SK-N-SH (cell line): ENCODE measurements at regions not wholly inside any gene's neighbourhood (a gene's known extent, or its start where the extent isn't known, plus 50 kb on each side); places are given as distances from the start of the nearest gene placed in this dataset.

Source experiments
- CTCF ChIA-PET: fragments of 300-600, 350-600 bp; formaldehyde crosslinking; extraction: SDS; loops from one replicate; lab custom pipeline; 2021; lab: Yijun Ruan, JAX
- POLR2A ChIA-PET: fragments of 350-600 bp; sonication (Branson Sonifier 250); formaldehyde crosslinking; extraction: SDS; loops from one replicate; lab custom pipeline; 2020; ENCODE audit warnings: antibody characterized with exemption, inconsistent platforms; lab: Yijun Ruan, JAX
- DNase-seq: peaks from one replicate; pipeline ENCODE4 v3.0.0; 2012
- H2AFZ ChIP-seq: fragments of 200-600 bp; sonication (generic); 2 replicates; pipeline ENCODE4 v1.8.1; 2016; ENCODE audit warnings: antibody characterized with exemption, mild to moderate bottlenecking, low read depth
- H3F3A ChIP-seq: fragments of 200-600 bp; sonication (generic); replicated peaks from 2 replicates; pipeline ENCODE3; 2016; ENCODE audit warnings: antibody characterized with exemption, mild to moderate bottlenecking; ENCODE audit not compliant: insufficient read depth
- H3K27ac ChIP-seq, 2 experiments: fragments of 200-500 bp in 1 of 2; fragments of 200-600 bp in 1 of 2; sonication (Bioruptor generic) in 1 of 2; sonication (generic), shearing (Covaris generic) in 1 of 2; 2 replicates each; pipeline versions ENCODE4 v1.5.1 to v1.6.1; 2014 to 2016; ENCODE audit warnings: low read depth in 2 of 2, inconsistent platforms in 1 of 2, low read length in 1 of 2, mild to moderate bottlenecking in 1 of 2, mixed read lengths in 1 of 2
- H3K27me3 ChIP-seq: fragments of 200-600 bp; sonication (generic), shearing (Covaris generic); 2 replicates; pipeline ENCODE4 v1.6.1; 2016; ENCODE audit warnings: mixed run types; ENCODE audit not compliant: insufficient read depth
- H3K36me3 ChIP-seq, 2 experiments: fragments of 200-500 bp in 1 of 2; fragments of 200-600 bp in 1 of 2; sonication (Bioruptor generic) in 1 of 2; sonication (generic) in 1 of 2; replicated peaks in 1 of 2; 2 replicates each; pipeline versions ENCODE3 to v1.5.1; 2014 to 2016; ENCODE audit warnings: low read length in 1 of 2, mild to moderate bottlenecking in 1 of 2; ENCODE audit not compliant: insufficient read depth in 2 of 2, control insufficient read depth in 1 of 2
- H3K4me1 ChIP-seq, 2 experiments: fragments of 200-500 bp in 1 of 2; fragments of 200-600 bp in 1 of 2; sonication (Bioruptor generic) in 1 of 2; sonication (generic), shearing (Covaris generic) in 1 of 2; 2 replicates each; pipeline versions ENCODE4 v1.5.1 to v1.6.1; 2014 to 2016; ENCODE audit warnings: low read depth in 1 of 2, low read length in 1 of 2, mixed run types in 1 of 2; ENCODE audit not compliant: insufficient read depth in 2 of 2, control insufficient read depth in 1 of 2
- H3K4me2 ChIP-seq: fragments of 200-600 bp; sonication (generic), shearing (Covaris generic); 2 replicates; pipeline ENCODE4 v1.6.1; 2017; ENCODE audit warnings: mixed run types
- H3K4me3 ChIP-seq, 2 experiments: fragments of 200-500 bp in 1 of 2; fragments of 200-600 bp in 1 of 2; sonication (Bioruptor generic) in 1 of 2; sonication (generic), shearing (Covaris generic) in 1 of 2; 2 replicates each; pipeline versions ENCODE4 v1.5.1 to v1.8.1; 2014 to 2016; ENCODE audit warnings: low read depth in 2 of 2, inconsistent platforms in 1 of 2, low read length in 1 of 2, mild to moderate bottlenecking in 1 of 2, mixed read lengths in 1 of 2, moderate library complexity in 1 of 2
- H3K79me2 ChIP-seq: fragments of 200-600 bp; sonication (generic); 2 replicates; pipeline ENCODE4 v1.8.1; 2017; ENCODE audit warnings: mild to moderate bottlenecking; ENCODE audit not compliant: insufficient read depth
- H3K9ac ChIP-seq: fragments of 200-600 bp; sonication (generic); 2 replicates; pipeline ENCODE4 v1.6.1; 2017; ENCODE audit warnings: mixed run types
- H3K9me2 ChIP-seq: fragments of 200-600 bp; sonication (generic); 2 replicates; pipeline ENCODE4 v1.6.1; 2017; ENCODE audit warnings: mixed run types
- H3K9me3 ChIP-seq: fragments of 200-600 bp; sonication (generic); 2 replicates; pipeline ENCODE4 v1.6.1; 2017; ENCODE audit warnings: mixed run types, mild to moderate bottlenecking, moderate library complexity
- H4K20me1 ChIP-seq: fragments of 200-600 bp; sonication (generic); 2 replicates; pipeline ENCODE4 v1.6.1; 2017; ENCODE audit warnings: mild to moderate bottlenecking, mixed run types; ENCODE audit not compliant: insufficient read depth
- CHD2 ChIP-seq: fragments of 150-350 bp; IDR thresholded peaks from 2 replicates; pipeline ENCODE4 v1.6.1; 2018; ENCODE audit warnings: low read length; ENCODE audit not compliant: partially characterized antibody
- ELF1 ChIP-seq: IDR thresholded peaks from 2 replicates; pipeline ENCODE4 v1.4.0; 2012
- EP300 ChIP-seq, 2 experiments: IDR thresholded peaks; 2 replicates each; pipeline versions ENCODE4 v1.4.0 to v1.6.1; 2012; ENCODE audit warnings: borderline replicate concordance in 1 of 2, low read depth in 1 of 2, low read length in 1 of 2
- GABPA ChIP-seq: IDR thresholded peaks from 2 replicates; pipeline ENCODE4 v1.4.0; 2012; ENCODE audit warnings: low read depth, mild to moderate bottlenecking
- GATA2 ChIP-seq: sonication (generic); formaldehyde crosslinking; IDR thresholded peaks from 2 replicates; pipeline ENCODE4 v1.5.0; 2020; ENCODE audit warnings: mild to moderate bottlenecking, missing genetic modification reagents
- IRF3 ChIP-seq: fragments of 150-350 bp; IDR thresholded peaks from 2 replicates; pipeline ENCODE4 v1.6.1; 2016; ENCODE audit warnings: mild to moderate bottlenecking, low read depth, low read length
- JUND ChIP-seq: IDR thresholded peaks from 2 replicates; pipeline ENCODE4 v1.4.0; 2012
- MAX ChIP-seq: IDR thresholded peaks from 2 replicates; pipeline ENCODE4 v1.4.0; 2012; ENCODE audit warnings: low read depth
- MEF2A ChIP-seq: IDR thresholded peaks from 2 replicates; pipeline ENCODE4 v1.4.0; 2012; ENCODE audit warnings: low read depth, borderline replicate concordance
- MXI1 ChIP-seq: IDR thresholded peaks from 2 replicates; pipeline ENCODE4 v1.6.1; 2012; ENCODE audit warnings: mild to moderate bottlenecking, low read depth, low read length, improper control_type of control experiment
- NFIC ChIP-seq: IDR thresholded peaks from 2 replicates; pipeline ENCODE4 v1.4.0; 2012; ENCODE audit warnings: borderline replicate concordance
- NRF1 ChIP-seq: IDR thresholded peaks from 2 replicates; pipeline ENCODE4 v1.6.1; 2012; ENCODE audit warnings: low read depth, mild to moderate bottlenecking, low read length
- PBX3 ChIP-seq: IDR thresholded peaks from 2 replicates; pipeline ENCODE4; 2012
- RAD21 ChIP-seq: IDR thresholded peaks from 2 replicates; pipeline ENCODE4 v1.6.1; 2012; ENCODE audit warnings: mild to moderate bottlenecking, low read length
- RCOR1 ChIP-seq: fragments of 150-350 bp; IDR thresholded peaks from 2 replicates; pipeline ENCODE4 v1.6.1; 2017; ENCODE audit warnings: antibody characterized with exemption, low read length
- RFX5 ChIP-seq: IDR thresholded peaks from 2 replicates; pipeline ENCODE4 v1.6.1; 2012; ENCODE audit warnings: mild to moderate bottlenecking, improper control_type of control experiment, low read length
- SIN3A ChIP-seq: IDR thresholded peaks from 2 replicates; pipeline ENCODE4 v1.6.1; 2012; ENCODE audit warnings: low read depth, mild to moderate bottlenecking, low read length, moderate library complexity, borderline replicate concordance
- SMC3 ChIP-seq: IDR thresholded peaks from 2 replicates; pipeline ENCODE4 v1.6.1; 2012; ENCODE audit warnings: low read depth, low read length, improper control_type of control experiment
- TAF1 ChIP-seq: IDR thresholded peaks from 2 replicates; pipeline ENCODE4 v1.6.1; 2012; ENCODE audit warnings: low read depth, mild to moderate bottlenecking, low read length, moderate library complexity, borderline replicate concordance
- YY1 ChIP-seq: IDR thresholded peaks from 2 replicates; pipeline ENCODE4 v1.4.0; 2012; ENCODE audit warnings: low read depth, mild to moderate bottlenecking
- ZBTB33 ChIP-seq: IDR thresholded peaks from 2 replicates; pipeline ENCODE4 v1.4.0; 2012; ENCODE audit warnings: low read depth, borderline replicate concordance
- WGBS: methylation state at CpG from one replicate; pipeline ENCODE4 v1.1.6; 2017; ENCODE audit warnings: low lambda C conversion rate; 5-methylcytosine and 5-hydroxymethylcytosine counted together

- Histone ChIP-seq H3F3A (no peaks in the 10 kb centered on the region), H2AFZ (no peak overlapping the region), H3K27ac (no peak overlapping the region), H3K9me3 (no peaks in the 10 kb centered on the region), H3K4me1 (peaks cover 0 to 3% of the 10 kb centered on the region in 2 experiments; a peak in 1 of 4 replicates), H3K9ac (no peak overlapping the region), H3K79me2 (no peaks in the 10 kb centered on the region), H4K20me1 (no peaks in the 10 kb centered on the region), H3K27me3 (no peaks in the 10 kb centered on the region), H3K4me2 (no peak overlapping the region), H3K9me2 (0 out of 2 replicates have a peak, but pooled peaks cover under 1% of the 10 kb centered on the region), H3K4me3 (no peak overlapping the region), H3K36me3 (no peaks in the 10 kb centered on the region)
- DNase-seq = no peak
- CTCF ChIA-PET = interaction anchor here (0.5 to 2.7 kb wide), 2 partner anchors 260 to 391 kb away, joined by 3 to 7 read pairs; no protein-coding TSS in a partner anchor
- 100% methylated on average over 1 of the region's 1 CpG for WGBS
- no peak for TF ChIP-seq RAD21
- TF ChIP-seq MAX = no peak
- TF ChIP-seq RFX5 = no peak
- no peak for TF ChIP-seq GATA2 (CRISPR knock-in tag)
- POLR2A ChIA-PET = no interaction called here
These were observed 267.4 kb downstream of the HS3ST3A1 start for GRCh38 chr17:13334374-13334773.

- Histone ChIP-seq H3K9ac (no peak overlapping the region), H3K27me3 (no peaks in the 10 kb centered on the region), H3K4me2 (no peak overlapping the region), H4K20me1 (no peaks in the 10 kb centered on the region), H3K36me3 (no peaks in the 10 kb centered on the region), H3K9me3 (no peaks in the 10 kb centered on the region), H3K9me2 (no peaks in the 10 kb centered on the region), H2AFZ (no peak overlapping the region), H3K4me1 (peaks cover 0 to 3% of the 10 kb centered on the region in 2 experiments; a peak in 1 of 4 replicates), H3F3A (no peaks in the 10 kb centered on the region), H3K27ac (no peak overlapping the region), H3K79me2 (no peaks in the 10 kb centered on the region), H3K4me3 (no peak overlapping the region)
- POLR2A ChIA-PET = no interaction called here
- WGBS = 76% methylated on average over 2 of the region's 2 CpGs
- CTCF ChIA-PET = interaction anchor here (2.7 kb wide), 1 partner anchor 261 kb away, joined by 7 read pairs; no protein-coding TSS in a partner anchor
- TF ChIP-seq TAF1 (no peak), SMC3 (no peak), CHD2 (no peak), NFIC (no peak), GABPA (no peak), RCOR1 (no peak)
- DNase-seq = no peak
These were observed 268.1 kb downstream of the HS3ST3A1 start for GRCh38 chr17:13333661-13334060.

GRCh38 chr17:13332207-13332606, 269.5 kb downstream of the HS3ST3A1 start:
- DNase-seq = no peak
- POLR2A ChIA-PET = no interaction called here
- H3K79me2 ChIP-seq = no peaks in the 10 kb centered on the region
- no peak overlapping the region for H2AFZ ChIP-seq
- no peak overlapping the region for H3K9ac ChIP-seq
- no peak overlapping the region for H3K4me3 ChIP-seq
- H3K27ac ChIP-seq = no peak overlapping the region
- no peaks in the 10 kb centered on the region for H4K20me1 ChIP-seq
- CTCF ChIA-PET = no interaction called here
- H3F3A ChIP-seq = no peaks in the 10 kb centered on the region
- no peaks in the 10 kb centered on the region for H3K9me3 ChIP-seq
- H3K4me1 ChIP-seq = no peaks in the 10 kb centered on the region
- no peaks in the 10 kb centered on the region for H3K27me3 ChIP-seq
- no peak overlapping the region for H3K4me2 ChIP-seq
- no peaks in the 10 kb centered on the region for H3K9me2 ChIP-seq
- H3K36me3 ChIP-seq = no peaks in the 10 kb centered on the region
- WGBS = 78% methylated on average over 2 of the region's 2 CpGs
- TF ChIP-seq NRF1 (no peak), GATA2 (CRISPR knock-in tag) (no peak), CHD2 (no peak), MXI1 (no peak), IRF3 (no peak), SIN3A (no peak), JUND (no peak), RFX5 (no peak), YY1 (no peak), ELF1 (no peak), EP300 (IDR thresholded peaks at IDR 0.05; ENCODE audit: borderline replicate concordance in 1 of 2, low read depth in 1 of 2, low read length in 1 of 2) (no peak), PBX3 (no peak), MEF2A (no peak), TAF1 (no peak), ZBTB33 (no peak)
